Tibial nerve (tissue), 4 donors: ENCODE measurements at regions not wholly inside any gene's neighbourhood (a gene's known extent, or its start where the extent isn't known, plus 50 kb on each side); places are given as distances from the start of the nearest gene placed in this dataset.

Experiments
- DNase-seq, 2 donors: peaks; one replicate each; pipeline ENCODE4 v3.0.0-alpha.2; 2019; ENCODE audit warnings: low spot score in 2 of 2
- H3K27ac ChIP-seq, 4 donors: fragments of 200-600 bp; sonication (generic) in 3 of 4; one replicate each; pipeline ENCODE4 v1.5.1; 2017 to 2019; ENCODE audit warnings: mild to moderate bottlenecking in 1 of 4
- H3K27me3 ChIP-seq, 2 donors: fragments of 200-600 bp; sonication (generic) in 1 of 2; one replicate each; pipeline versions ENCODE4 v1.5.1 to v1.6.0; 2017 to 2019
- H3K36me3 ChIP-seq, 3 donors: fragments of 200-600 bp; sonication (generic); one replicate each; pipeline ENCODE4 v1.5.1; 2018 to 2019
- H3K4me1 ChIP-seq, 4 donors: fragments of 200-600 bp; sonication (generic) in 3 of 4; one replicate each; pipeline ENCODE4 v1.5.1; 2017 to 2019
- H3K4me3 ChIP-seq, 4 donors: fragments of 200-600 bp; sonication (generic) in 3 of 4; one replicate each; pipeline ENCODE4 v1.5.1; 2017 to 2019; ENCODE audit warnings: mild to moderate bottlenecking in 1 of 4, moderate library complexity in 1 of 4
- H3K9me3 ChIP-seq, 4 donors: fragments of 200-600 bp; sonication (generic) in 3 of 4; one replicate each; pipeline ENCODE4 v1.5.1; 2017 to 2019
- CTCF ChIP-seq, 5 experiments: fragments of 200-600 bp in 3 of 5; fragments of 450-650 bp in 2 of 5; sonication (generic) in 3 of 5; IDR thresholded peaks; one replicate each; pipeline ENCODE4 v1.5.1; 2016 to 2019; ENCODE audit warnings: antibody characterized with exemption in 5 of 5, mild to moderate bottlenecking in 3 of 5, moderate library complexity in 2 of 5
- EP300 ChIP-seq, 2 donors: sonication (generic); formaldehyde crosslinking; IDR thresholded peaks; one replicate each; pipeline ENCODE4 v1.6.1; 2017; ENCODE audit warnings: antibody characterized with exemption in 2 of 2, mild to moderate bottlenecking in 1 of 2
- POLR2A ChIP-seq, 2 donors: fragments of 450-650 bp; IDR thresholded peaks; one replicate each; pipeline ENCODE4 v1.6.1; 2017; ENCODE audit warnings: antibody characterized with exemption in 2 of 2, mild to moderate bottlenecking in 2 of 2, moderate library complexity in 2 of 2
- WGBS, 2 donors: methylation state at CpG; one replicate each; pipeline ENCODE4 v1.1.5; 2018; 5-methylcytosine and 5-hydroxymethylcytosine counted together

- Histone ChIP-seq H3K36me3 (no peaks in the 10 kb centered on the region), H3K9me3 (no peaks in the 10 kb centered on the region), H3K4me3 (no peak overlapping the region), H3K4me1 (peaks cover 0 to 3% (median 0%) of the 10 kb centered on the region in 4 donors), H3K27me3 (no peaks in the 10 kb centered on the region), H3K27ac (no peak overlapping the region)
- DNase-seq: no peak
- no peak for TF ChIP-seq POLR2A (IDR thresholded peaks at IDR 0.05)
- TF ChIP-seq CTCF (IDR thresholded peaks at IDR 0.05): no peak
- no peak for TF ChIP-seq EP300 (IDR thresholded peaks at IDR 0.05)
- WGBS, 2 donors: 86 to 88% methylated on average over 3 of the region's 3 CpGs
Observed at GRCh38 chr3:53999725-54000124, 108.1 kb upstream of the SELENOK start.

GRCh38 chr3:53998980-53999379 lies 107.3 kb upstream of the SELENOK start:
- TF ChIP-seq EP300 (IDR thresholded peaks at IDR 0.05): no peak
- TF ChIP-seq CTCF (IDR thresholded peaks at IDR 0.05): no peak
- TF ChIP-seq POLR2A (IDR thresholded peaks at IDR 0.05): no peak
- H3K4me1 ChIP-seq: peaks cover 0 to 3% (median 0%) of the 10 kb centered on the region in 4 donors

DNA sequence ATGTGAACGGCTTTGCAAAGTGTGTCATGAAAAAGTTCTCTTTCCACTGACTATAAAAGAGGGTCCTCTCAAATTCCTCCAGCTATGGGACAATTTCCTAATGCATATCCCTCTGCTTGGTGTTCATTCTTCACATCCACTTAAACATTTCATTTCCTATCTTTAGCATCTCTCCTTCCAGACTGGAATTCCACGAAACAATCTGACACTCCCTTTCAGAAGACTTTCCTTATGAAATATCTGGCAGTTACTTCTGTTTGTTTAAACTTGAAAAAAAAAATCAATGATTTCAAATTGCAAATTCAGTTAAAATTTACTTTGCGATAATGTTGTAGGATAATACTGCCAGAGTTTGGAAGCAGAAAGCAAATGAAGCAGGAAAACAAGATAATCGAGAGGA lies 105.8 kb upstream of the SELENOK start:
- Histone ChIP-seq H3K27ac (no peak overlapping the region), H3K9me3 (no peaks in the 10 kb centered on the region), H3K27me3 (no peaks in the 10 kb centered on the region), H3K36me3 (no peaks in the 10 kb centered on the region), H3K4me3 (no peak overlapping the region), H3K4me1 (peaks cover 0 to 3% (median 0%) of the 10 kb centered on the region in 4 donors)
- WGBS, 2 donors: 68 to 73% methylated on average over 4 of the region's 4 CpGs
- no peak for DNase-seq
- TF ChIP-seq CTCF (IDR thresholded peaks at IDR 0.05) (no peak), POLR2A (IDR thresholded peaks at IDR 0.05) (no peak), EP300 (IDR thresholded peaks at IDR 0.05) (no peak)

More at GRCh38 chr3:53998980-53999379, 107.3 kb upstream of the SELENOK start:
- DNase-seq: no peak
- no peaks in the 10 kb centered on the region for H3K9me3 ChIP-seq
- H3K27me3 ChIP-seq: no peaks in the 10 kb centered on the region
- WGBS, 2 donors: 72 to 81% methylated on average over 2 of the region's 2 CpGs
- no peak overlapping the region for H3K27ac ChIP-seq
- H3K4me3 ChIP-seq: no peak overlapping the region
- H3K36me3 ChIP-seq: no peaks in the 10 kb centered on the region

DNA sequence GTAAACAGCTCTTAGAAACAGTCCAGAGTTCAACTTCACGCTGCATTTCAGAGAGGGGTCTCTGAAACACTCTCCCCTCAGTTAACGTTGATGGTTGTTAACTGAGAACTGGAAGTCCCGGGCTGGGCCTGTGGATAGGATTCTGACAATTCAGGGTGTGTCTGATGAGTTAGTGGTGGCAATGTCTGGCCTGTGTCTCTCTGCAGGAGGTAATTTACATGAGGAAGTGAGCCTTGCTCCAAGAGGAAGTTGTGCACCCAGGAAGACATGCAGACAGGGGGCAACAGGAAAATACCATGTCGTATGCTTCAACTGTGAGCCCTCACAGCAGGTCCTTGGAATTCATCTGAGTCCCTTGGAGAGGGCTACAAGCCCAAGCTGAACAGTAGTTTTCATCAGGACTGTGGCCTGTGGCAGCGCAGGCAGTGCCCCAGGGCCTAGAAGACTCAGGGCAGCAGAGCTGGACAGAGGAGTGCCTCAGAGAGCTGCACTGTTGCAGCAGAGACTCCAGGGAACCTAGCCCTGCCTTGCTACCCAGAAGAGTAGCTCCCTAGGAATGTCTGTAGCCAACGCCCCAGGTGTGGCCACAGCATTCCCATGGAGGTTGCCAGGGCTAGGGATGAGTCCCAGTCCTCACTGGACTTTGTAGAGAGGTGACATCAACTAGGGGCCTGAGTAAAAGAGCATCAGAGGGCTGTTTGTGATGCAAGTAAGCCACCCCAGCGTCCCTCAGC lies 104.6 kb upstream of the SELENOK start:
- Histone ChIP-seq H3K9me3 (no peaks in the 10 kb centered on the region), H3K4me3 (no peak overlapping the region), H3K27ac (no peak overlapping the region), H3K4me1 (peaks cover 0 to 3% (median 0%) of the 10 kb centered on the region in 4 donors), H3K27me3 (no peaks in the 10 kb centered on the region), H3K36me3 (no peaks in the 10 kb centered on the region)
- TF ChIP-seq EP300 (IDR thresholded peaks at IDR 0.05) (no peak), CTCF (IDR thresholded peaks at IDR 0.05) (no peak), POLR2A (IDR thresholded peaks at IDR 0.05) (no peak)
- WGBS, 2 donors: 46 to 64% methylated on average over 7 of the region's 7 CpGs
- no peak for DNase-seq

DNA sequence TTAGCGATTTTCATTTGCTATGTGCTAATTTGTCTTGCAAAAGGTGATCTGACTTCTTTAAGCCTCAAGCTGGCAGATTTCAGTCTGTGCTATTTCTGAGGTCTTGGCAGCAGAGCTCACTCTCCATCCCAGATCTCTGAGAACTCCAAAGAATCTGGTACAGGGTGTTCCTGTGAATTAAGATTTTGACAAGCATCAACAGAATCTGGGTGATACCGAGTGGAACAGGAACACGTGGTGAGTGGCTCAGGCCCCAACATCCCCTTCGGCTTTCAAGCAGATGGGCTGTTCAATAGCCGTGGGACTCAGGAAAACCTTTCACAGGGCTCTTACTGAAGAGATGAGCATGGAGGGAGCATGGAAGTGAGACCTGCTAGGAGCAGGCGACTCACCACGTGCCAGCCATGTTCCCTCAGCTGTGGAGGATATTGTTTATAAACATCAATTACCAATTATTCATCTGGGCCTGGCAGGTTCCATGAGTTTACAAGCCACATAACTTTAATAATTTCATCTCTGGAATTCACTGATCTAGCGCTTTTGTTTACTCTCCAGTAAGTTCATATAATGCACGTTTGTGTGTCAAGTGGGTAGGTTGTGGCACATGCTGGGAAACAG lies 103.4 kb upstream of the SELENOK start:
- 69 to 70% methylated on average over 9 of the region's 9 CpGs for WGBS, 2 donors
- Histone ChIP-seq H3K36me3 (no peaks in the 10 kb centered on the region), H3K4me3 (no peak overlapping the region), H3K27ac (no peak overlapping the region), H3K9me3 (no peaks in the 10 kb centered on the region), H3K27me3 (no peaks in the 10 kb centered on the region), H3K4me1 (peaks cover 0 to 3% (median 0%) of the 10 kb centered on the region in 4 donors)
- TF ChIP-seq EP300 (IDR thresholded peaks at IDR 0.05): no peak
- DNase-seq: no peak
